OCI-LY7 (cell line): ENCODE measurements at regions not wholly inside any gene's neighbourhood (a gene's known extent, or its start where the extent isn't known, plus 50 kb on each side); places are given as distances from the start of the nearest gene placed in this dataset.

Experiments
- BruUV-seq: library from RNA; stranded (reverse); fragments of 400-500 nt; replicated peaks from 2 replicates; lab custom pipeline; 2021; lab: Mats Ljungman, UMichigan
- CTCF ChIA-PET: fragments of 300-600 bp; sonication (Branson Sonifier 250); formaldehyde crosslinking; loops from one replicate; lab custom pipeline; 2022; ENCODE audit warnings: antibody characterized with exemption; ENCODE audit not compliant: unreplicated experiment; lab: Charles Lee
- POLR2A ChIA-PET: fragments of 300-600 bp; sonication (Branson Sonifier 250); formaldehyde crosslinking; loops from one replicate; lab custom pipeline; 2022; ENCODE audit warnings: antibody characterized with exemption; lab: Charles Lee
- DNase-seq: peaks from one replicate; pipeline ENCODE4 v3.0.0-alpha.2; 2015; ENCODE audit warnings: low spot score
- H2AFZ ChIP-seq: fragments of 200-600 bp; sonication (generic), shearing (Covaris generic); 2 replicates; pipeline ENCODE4 v1.6.1; 2014; ENCODE audit warnings: mild to moderate bottlenecking, antibody characterized with exemption, low read length, moderate library complexity
- H3K27ac ChIP-seq: fragments of 200-600 bp; sonication (generic); 2 replicates; pipeline ENCODE4 v1.5.1; 2014; ENCODE audit warnings: mixed run types, low read depth, mild to moderate bottlenecking, moderate library complexity, low read length, inconsistent platforms; ENCODE audit not compliant: poor library complexity, severe bottlenecking
- H3K36me3 ChIP-seq: fragments of 200-600 bp; sonication (generic); 2 replicates; pipeline ENCODE4 v1.6.1; 2014; ENCODE audit warnings: mild to moderate bottlenecking, antibody characterized with exemption, low read length, moderate library complexity, mixed read lengths; ENCODE audit not compliant: insufficient read depth
- H3K4me1 ChIP-seq: fragments of 200-600 bp; sonication (generic); 2 replicates; pipeline ENCODE4 v1.5.1; 2014; ENCODE audit warnings: mild to moderate bottlenecking, low read length; ENCODE audit not compliant: insufficient read depth, poor library complexity, severe bottlenecking
- H3K4me2 ChIP-seq: fragments of 200-600 bp; sonication (generic); 2 replicates; pipeline ENCODE4 v1.6.1; 2014; ENCODE audit warnings: mild to moderate bottlenecking, low read length
- H3K4me3 ChIP-seq: fragments of 200-600 bp; sonication (generic); 2 replicates; pipeline ENCODE4 v1.5.1; 2014; ENCODE audit warnings: mild to moderate bottlenecking, low read depth, low read length; ENCODE audit not compliant: poor library complexity, severe bottlenecking
- H3K79me2 ChIP-seq: fragments of 200-600 bp; sonication (generic); 2 replicates; pipeline ENCODE4 v1.6.1; 2016; ENCODE audit warnings: low read depth, mild to moderate bottlenecking, low read length, moderate library complexity, mixed read lengths; ENCODE audit not compliant: insufficient read depth
- H3K9me2 ChIP-seq: fragments of 200-600 bp; sonication (generic); 2 replicates; pipeline ENCODE4 v1.6.1; 2016; ENCODE audit warnings: mild to moderate bottlenecking, low read length, mixed read lengths; ENCODE audit not compliant: insufficient read depth
- H3K9me3 ChIP-seq: fragments of 200-600 bp; sonication (generic); 2 replicates; pipeline ENCODE4 v1.6.1; 2014; ENCODE audit warnings: mild to moderate bottlenecking, mixed run types, low read length, mixed read lengths
- H4K20me1 ChIP-seq: fragments of 200-600 bp; sonication (generic); 2 replicates; pipeline ENCODE4 v1.6.1; 2014; ENCODE audit warnings: mild to moderate bottlenecking, antibody characterized with exemption, low read length, moderate library complexity, mixed read lengths; ENCODE audit not compliant: insufficient read depth
- EZH2phosphoT487 ChIP-seq: fragments of 200-600 bp; sonication (generic); IDR thresholded peaks from 2 replicates; pipeline ENCODE4 v1.6.1; 2018; ENCODE audit warnings: low read depth, borderline replicate concordance, mild to moderate bottlenecking, mixed run types, antibody characterized with exemption, low read length, moderate library complexity, mixed read lengths
- intact Hi-C: fragments of 100-400 bp; cut with micrococcal nuclease; formaldehyde crosslinking; loops from one replicate; pipeline ENCODE4 v1.10.0; 2022; ENCODE audit not compliant: unreplicated experiment
- TF ChIP-seq, protein P1 (sequence below): fragments of 200-600 bp; sonication (generic); conservative IDR thresholded peaks from 2 replicates; pipeline ENCODE4 v1.5.1; 2014; ENCODE audit warnings: mild to moderate bottlenecking, antibody characterized with exemption, low read length, moderate library complexity, mixed read lengths

DNA sequence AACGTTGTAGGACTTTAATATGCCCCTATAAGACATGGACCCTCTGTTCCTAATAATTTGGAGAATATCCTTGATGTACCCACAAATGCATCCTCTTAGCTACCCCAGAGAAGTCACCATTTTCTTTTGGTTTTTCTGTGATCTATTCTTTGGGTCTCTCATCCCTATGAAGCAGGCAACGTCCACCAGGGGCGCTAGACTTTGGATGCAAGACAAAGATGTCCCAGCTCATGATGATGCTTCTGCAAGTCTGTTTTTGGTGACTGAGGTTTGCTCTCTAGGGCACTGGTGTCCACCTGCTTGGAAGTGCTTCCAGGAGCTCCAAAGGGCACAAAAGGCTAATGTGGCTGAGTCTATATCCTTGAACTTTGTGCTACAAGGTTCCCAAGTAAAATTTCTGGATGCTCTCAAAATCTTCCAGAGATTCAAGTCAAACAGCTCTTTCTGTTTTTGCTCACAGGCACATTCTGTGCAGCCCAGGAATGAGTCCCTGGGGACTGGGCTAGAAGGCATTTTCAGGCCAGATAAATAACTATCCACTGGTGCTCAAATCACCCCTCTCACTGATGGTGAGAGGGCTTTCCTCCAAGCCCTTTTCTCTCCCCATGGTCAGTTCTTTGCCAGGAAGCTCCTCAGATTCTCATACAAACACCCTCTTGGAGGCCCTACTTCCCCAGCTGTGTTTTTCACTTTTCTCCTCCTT, 166.4 kb downstream of the C7orf25 start:
- Histone ChIP-seq H3K36me3 (no peaks in the 10 kb centered on the region), H3K4me3 (no peak overlapping the region), H3K9me3 (no peaks in the 10 kb centered on the region), H4K20me1 (no peaks in the 10 kb centered on the region), H3K9me2 (no peaks in the 10 kb centered on the region), H2AFZ (no peak overlapping the region), H3K27ac (no peak overlapping the region), H3K4me2 (no peak overlapping the region), H3K79me2 (no peaks in the 10 kb centered on the region), H3K4me1 (no peaks in the 10 kb centered on the region)
- no peak for TF ChIP-seq EZH2phosphoT487
- TF ChIP-seq, protein P1, sequence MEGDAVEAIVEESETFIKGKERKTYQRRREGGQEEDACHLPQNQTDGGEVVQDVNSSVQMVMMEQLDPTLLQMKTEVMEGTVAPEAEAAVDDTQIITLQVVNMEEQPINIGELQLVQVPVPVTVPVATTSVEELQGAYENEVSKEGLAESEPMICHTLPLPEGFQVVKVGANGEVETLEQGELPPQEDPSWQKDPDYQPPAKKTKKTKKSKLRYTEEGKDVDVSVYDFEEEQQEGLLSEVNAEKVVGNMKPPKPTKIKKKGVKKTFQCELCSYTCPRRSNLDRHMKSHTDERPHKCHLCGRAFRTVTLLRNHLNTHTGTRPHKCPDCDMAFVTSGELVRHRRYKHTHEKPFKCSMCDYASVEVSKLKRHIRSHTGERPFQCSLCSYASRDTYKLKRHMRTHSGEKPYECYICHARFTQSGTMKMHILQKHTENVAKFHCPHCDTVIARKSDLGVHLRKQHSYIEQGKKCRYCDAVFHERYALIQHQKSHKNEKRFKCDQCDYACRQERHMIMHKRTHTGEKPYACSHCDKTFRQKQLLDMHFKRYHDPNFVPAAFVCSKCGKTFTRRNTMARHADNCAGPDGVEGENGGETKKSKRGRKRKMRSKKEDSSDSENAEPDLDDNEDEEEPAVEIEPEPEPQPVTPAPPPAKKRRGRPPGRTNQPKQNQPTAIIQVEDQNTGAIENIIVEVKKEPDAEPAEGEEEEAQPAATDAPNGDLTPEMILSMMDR = peak; percentile 92
- ChIA-PET POLR2A (interaction anchor here (0.6 kb wide), 1 partner anchor 41 kb away, joined by 3 read pairs; no protein-coding TSS in a partner anchor), CTCF (no interaction called here)
- BruUV-seq = no TSS peak
- DNase-seq = peak; percentile 52
- intact Hi-C loops = no loop called here

DNA sequence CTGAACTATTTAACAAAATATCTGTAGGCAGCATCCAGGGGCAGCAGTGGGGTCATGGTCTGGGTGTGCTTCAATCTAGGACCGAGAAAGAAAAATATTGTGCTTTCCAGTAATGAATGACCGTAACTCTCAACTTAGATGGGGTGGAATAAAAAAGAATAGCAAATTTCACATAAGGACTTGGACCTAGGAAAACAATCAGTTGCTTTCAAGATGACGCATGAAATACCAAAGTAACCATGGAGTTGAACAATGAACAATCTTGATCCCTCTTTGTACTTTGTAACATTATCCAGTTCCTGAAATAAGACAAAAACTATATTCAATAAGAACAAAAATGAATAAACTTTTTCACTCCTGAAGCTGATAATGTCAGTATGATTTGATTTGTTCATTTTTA, 167.1 kb downstream of the C7orf25 start:
- Histone ChIP-seq H4K20me1 (no peaks in the 10 kb centered on the region), H3K9me2 (no peaks in the 10 kb centered on the region), H3K27ac (no peak overlapping the region), H3K9me3 (no peaks in the 10 kb centered on the region), H3K4me3 (no peak overlapping the region), H2AFZ (no peak overlapping the region), H3K4me1 (no peaks in the 10 kb centered on the region), H3K79me2 (no peaks in the 10 kb centered on the region), H3K36me3 (no peaks in the 10 kb centered on the region), H3K4me2 (no peak overlapping the region)
- POLR2A ChIA-PET = interaction anchor here (0.6 kb wide), 1 partner anchor 40 kb away, joined by 3 read pairs; no protein-coding TSS in a partner anchor
- TF ChIP-seq, protein P1 = no peak
- TF ChIP-seq EZH2phosphoT487 = no peak
- CTCF ChIA-PET = no interaction called here
- no TSS peak for BruUV-seq
- intact Hi-C loops = no loop called here
- no peak for DNase-seq
